ENCODE measurements at regions not wholly inside any gene's neighbourhood (a gene's known extent, or its start where the extent isn't known, plus 50 kb on each side); places are given as distances from the start of the nearest gene placed in this dataset.

GRCh38 chr2:239677453-239678185 is 276.8 kb upstream of the HDAC4 start:
- Histone ChIP-seq H3K4me3 (ENCODE audit: low read length) (no peak overlapping the region), H3K4me1 (ENCODE audit: control insufficient read depth in 2 of 2, insufficient read depth in 2 of 2, low read length in 2 of 2) (no peaks in the 10 kb centered on the region), H3K27me3 (ENCODE audit: control insufficient read depth in 2 of 2, insufficient read depth in 2 of 2, low read length in 2 of 2) (no peaks in the 10 kb centered on the region), H3K9me3 (ENCODE audit: control insufficient read depth in 2 of 3, low read length in 3 of 3) (no peaks in the 10 kb centered on the region), H3K27ac (ENCODE audit: low read depth, low read length) (no peak overlapping the region), H3K36me3 (ENCODE audit: control insufficient read depth in 2 of 3, insufficient read depth in 3 of 3, low read length in 3 of 3) (no peaks in the 10 kb centered on the region)
- H3K9me3 Mint-ChIP-seq = peaks cover 0 to 9% (median 2%) of the 10 kb centered on the region in 11 donors
- no peak overlapping the region for H3K27ac Mint-ChIP-seq
- no peak for DNase-seq
- peaks cover 2 to 18% (median 5%) of the 10 kb centered on the region in 5 donors for H3K27me3 Mint-ChIP-seq
- peaks cover 0 to under 1% (median 0%) of the 10 kb centered on the region in 5 donors for H3K36me3 Mint-ChIP-seq
- no peak overlapping the region for H3K4me3 Mint-ChIP-seq
- ChIA-PET POLR2A (no interaction called here), CTCF (interaction anchor here (0.6 kb wide), 1 partner anchor 410 kb away, joined by 3 read pairs; no protein-coding TSS in a partner anchor)
- intact Hi-C loops (cut with micrococcal nuclease) = no loop called here
- no peaks in the 10 kb centered on the region for H3K4me1 Mint-ChIP-seq
- no peak for ATAC-seq

DNA sequence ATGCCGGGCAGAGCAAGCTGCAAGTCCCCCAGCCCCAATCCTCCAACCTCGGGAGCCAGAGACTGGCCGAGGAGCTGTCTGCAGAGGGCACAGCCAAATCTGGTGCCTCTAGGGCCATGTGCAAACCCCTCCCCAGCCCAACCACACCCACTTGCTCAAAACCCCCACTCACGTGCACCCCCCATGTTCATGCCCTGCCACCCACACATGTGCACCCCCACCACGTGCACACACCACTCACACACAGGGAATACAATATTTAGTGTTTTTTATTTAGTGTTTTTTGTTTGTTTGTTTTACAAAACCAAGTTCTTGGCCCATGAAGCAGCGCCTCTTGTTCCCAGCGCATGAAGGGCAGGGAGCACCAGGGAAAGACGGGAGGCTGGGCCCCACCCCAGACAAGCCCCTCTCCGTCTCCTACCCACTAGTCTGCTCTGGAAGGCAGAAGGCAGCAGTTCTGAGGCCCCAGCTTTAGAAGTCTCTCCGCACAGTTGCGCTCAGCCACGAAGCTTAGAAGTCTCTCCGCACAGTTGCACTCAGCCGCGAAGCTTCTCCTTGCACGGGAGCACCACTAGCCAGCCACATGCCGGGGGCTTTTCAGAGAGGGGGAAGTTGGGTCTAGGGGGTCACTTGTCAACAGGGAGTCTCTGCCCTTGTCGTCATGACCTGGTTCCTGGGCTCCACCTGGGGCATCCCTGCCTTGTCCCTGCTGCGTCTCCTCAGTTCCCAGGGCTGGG is 276.1 kb upstream of the HDAC4 start:
- intact Hi-C loops (cut with micrococcal nuclease) = no loop called here
- POLR2A ChIA-PET = no interaction called here
- no peak overlapping the region for H3K27ac ChIP-seq (ENCODE audit: low read depth, low read length)
- Mint-ChIP-seq H3K36me3 (no peaks in the 10 kb centered on the region), H3K27me3 (peaks cover 0 to 12% (median under 1%) of the 10 kb centered on the region in 5 donors), H3K4me1 (no peaks in the 10 kb centered on the region), H3K27ac (no peak overlapping the region), H3K4me3 (no peak overlapping the region), H3K9me3 (peaks cover 0 to 7% (median 0%) of the 10 kb centered on the region in 11 donors)
- DNase-seq = no peak
- no peaks in the 10 kb centered on the region for H3K9me3 ChIP-seq (ENCODE audit: control insufficient read depth in 2 of 3, low read length in 3 of 3)
- no peak for ATAC-seq
- no peaks in the 10 kb centered on the region for H3K4me1 ChIP-seq (ENCODE audit: control insufficient read depth in 2 of 2, insufficient read depth in 2 of 2, low read length in 2 of 2)
- no peaks in the 10 kb centered on the region for H3K27me3 ChIP-seq (ENCODE audit: control insufficient read depth in 2 of 2, insufficient read depth in 2 of 2, low read length in 2 of 2)
- H3K36me3 ChIP-seq (ENCODE audit: control insufficient read depth in 2 of 3, insufficient read depth in 3 of 3, low read length in 3 of 3) = no peaks in the 10 kb centered on the region
- no peak overlapping the region for H3K4me3 ChIP-seq (ENCODE audit: low read length)
- CTCF ChIA-PET = no interaction called here

- Histone ChIP-seq H3K4me3 (ENCODE audit: low read length) (no peak overlapping the region), H3K4me1 (ENCODE audit: control insufficient read depth in 2 of 2, insufficient read depth in 2 of 2, low read length in 2 of 2) (no peaks in the 10 kb centered on the region), H3K36me3 (ENCODE audit: control insufficient read depth in 2 of 3, insufficient read depth in 3 of 3, low read length in 3 of 3) (no peaks in the 10 kb centered on the region), H3K27ac (ENCODE audit: low read depth, low read length) (no peak overlapping the region), H3K27me3 (ENCODE audit: control insufficient read depth in 2 of 2, insufficient read depth in 2 of 2, low read length in 2 of 2) (no peaks in the 10 kb centered on the region), H3K9me3 (ENCODE audit: control insufficient read depth in 2 of 3, low read length in 3 of 3) (no peaks in the 10 kb centered on the region)
- POLR2A ChIA-PET = no interaction called here
- Mint-ChIP-seq H3K4me1 (no peaks in the 10 kb centered on the region), H3K36me3 (no peaks in the 10 kb centered on the region), H3K9me3 (peaks cover 0 to 5% (median 0%) of the 10 kb centered on the region in 11 donors), H3K27me3 (peaks cover 0 to 7% (median 0%) of the 10 kb centered on the region in 5 donors), H3K4me3 (no peak overlapping the region), H3K27ac (no peak overlapping the region)
- ATAC-seq = no peak
- no peak for DNase-seq
- CTCF ChIA-PET = no interaction called here
- intact Hi-C loops (cut with micrococcal nuclease) = no loop called here
Observed at GRCh38 chr2:239675826-239676715, 275.3 kb upstream of the HDAC4 start.

DNA sequence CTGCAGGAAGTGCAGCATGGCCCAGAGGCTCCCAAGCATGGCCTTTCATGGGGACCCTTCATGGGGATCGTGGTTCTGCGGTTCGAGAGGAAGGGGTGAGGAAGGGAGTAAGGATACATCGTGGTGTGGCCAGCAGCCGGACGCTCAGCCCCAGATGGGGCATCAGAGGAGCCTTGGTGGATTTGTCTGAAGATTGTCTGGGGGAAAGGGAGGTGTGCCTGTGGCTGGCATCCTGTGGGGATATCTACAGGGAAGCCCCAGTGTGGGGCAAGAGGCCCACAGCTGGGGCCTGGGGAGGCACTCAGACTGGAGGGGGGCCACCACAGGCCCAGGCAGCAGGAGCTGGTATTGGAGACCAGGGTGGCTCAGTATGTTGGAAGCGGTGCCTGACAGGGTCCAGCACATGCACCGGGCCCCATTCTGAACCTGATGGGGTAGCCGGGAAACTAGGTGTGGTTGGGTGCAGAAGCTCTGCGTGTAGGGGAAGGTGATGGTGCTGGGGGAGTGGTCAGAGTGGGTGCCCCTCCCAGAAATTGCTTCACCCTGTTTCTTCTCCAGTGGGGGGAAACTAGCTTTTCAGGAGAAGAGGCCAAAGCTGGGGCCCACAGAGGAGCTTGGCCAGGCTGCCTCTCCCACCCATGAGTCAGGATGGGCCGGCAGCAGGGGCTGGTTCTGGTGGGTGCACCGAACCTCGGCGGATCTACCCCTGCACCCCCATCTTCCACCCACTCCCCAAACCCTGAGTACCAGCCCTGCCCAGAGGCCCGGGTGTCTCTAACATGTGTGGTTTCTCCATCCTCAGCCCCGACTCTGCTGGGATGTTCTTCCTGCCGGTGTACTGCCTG is 274.4 kb upstream of the HDAC4 start:
- POLR2A ChIA-PET = no interaction called here
- H3K27ac ChIP-seq (ENCODE audit: low read depth, low read length) = no peak overlapping the region
- no peak overlapping the region for H3K4me3 Mint-ChIP-seq
- no peak overlapping the region for H3K4me3 ChIP-seq (ENCODE audit: low read length)
- DNase-seq (no peak), ATAC-seq (no peak)
- peaks cover 0 to 3% (median 0%) of the 10 kb centered on the region in 5 donors for H3K27me3 Mint-ChIP-seq
- no peaks in the 10 kb centered on the region for H3K36me3 ChIP-seq (ENCODE audit: control insufficient read depth in 2 of 3, insufficient read depth in 3 of 3, low read length in 3 of 3)
- no peaks in the 10 kb centered on the region for H3K36me3 Mint-ChIP-seq
- no peaks in the 10 kb centered on the region for H3K4me1 ChIP-seq (ENCODE audit: control insufficient read depth in 2 of 2, insufficient read depth in 2 of 2, low read length in 2 of 2)
- peaks cover 0 to 4% (median 0%) of the 10 kb centered on the region in 11 donors for H3K9me3 Mint-ChIP-seq
- no peaks in the 10 kb centered on the region for H3K9me3 ChIP-seq (ENCODE audit: control insufficient read depth in 2 of 3, low read length in 3 of 3)
- no peaks in the 10 kb centered on the region for H3K4me1 Mint-ChIP-seq
- H3K27me3 ChIP-seq (ENCODE audit: control insufficient read depth in 2 of 2, insufficient read depth in 2 of 2, low read length in 2 of 2) = no peaks in the 10 kb centered on the region
- no peak overlapping the region for H3K27ac Mint-ChIP-seq
- CTCF ChIA-PET = no interaction called here
- intact Hi-C loops (cut with micrococcal nuclease) = no loop called here

GRCh38 chr2:239674101-239674980 is 273.5 kb upstream of the HDAC4 start:
- H3K27me3 ChIP-seq (ENCODE audit: control insufficient read depth in 2 of 2, insufficient read depth in 2 of 2, low read length in 2 of 2) = no peaks in the 10 kb centered on the region
- Mint-ChIP-seq H3K36me3 (no peaks in the 10 kb centered on the region), H3K4me3 (no peak overlapping the region), H3K9me3 (no peaks in the 10 kb centered on the region), H3K27ac (no peak overlapping the region), H3K4me1 (no peaks in the 10 kb centered on the region), H3K27me3 (no peaks in the 10 kb centered on the region)
- ATAC-seq = no peak
- no peak for DNase-seq
- intact Hi-C loops (cut with micrococcal nuclease) = no loop called here
- CTCF ChIA-PET = no interaction called here
- no peaks in the 10 kb centered on the region for H3K4me1 ChIP-seq (ENCODE audit: control insufficient read depth in 2 of 2, insufficient read depth in 2 of 2, low read length in 2 of 2)
- H3K36me3 ChIP-seq (ENCODE audit: control insufficient read depth in 2 of 3, insufficient read depth in 3 of 3, low read length in 3 of 3) = no peaks in the 10 kb centered on the region
- no peak overlapping the region for H3K27ac ChIP-seq (ENCODE audit: low read depth, low read length)
- H3K4me3 ChIP-seq (ENCODE audit: low read length) = no peak overlapping the region
- no peaks in the 10 kb centered on the region for H3K9me3 ChIP-seq (ENCODE audit: control insufficient read depth in 2 of 3, low read length in 3 of 3)
- POLR2A ChIA-PET = no interaction called here
